SK-N-MC (cell line): ENCODE measurements at regions not wholly inside any gene's neighbourhood (a gene's known extent, or its start where the extent isn't known, plus 50 kb on each side); places are given as distances from the start of the nearest gene placed in this dataset.

Experiments used
- DNase-seq: peaks from one replicate; pipeline ENCODE4 v3.0.0-alpha.2; 2011; ENCODE audit warnings: low read depth, low spot score
- H3K27ac ChIP-seq: fragments of 200-600 bp; sonication (generic); 2 replicates; pipeline ENCODE4 v1.5.1; 2016; ENCODE audit warnings: mixed run types
- H3K36me3 ChIP-seq: fragments of 200-600 bp; sonication (generic); 2 replicates; pipeline ENCODE4 v1.6.1; 2017; ENCODE audit warnings: antibody characterized with exemption, low read length, mixed read lengths; ENCODE audit not compliant: insufficient read depth
- H3K4me3 ChIP-seq: fragments of 200-600 bp; sonication (generic); 2 replicates; pipeline ENCODE4 v1.5.1; 2016
- H3K9ac ChIP-seq: fragments of 200-600 bp; sonication (generic); 2 replicates; pipeline ENCODE4 v1.8.0; 2017; ENCODE audit warnings: mixed run types, mixed read lengths; ENCODE audit not compliant: insufficient read length
- H3K9me3 ChIP-seq: fragments of 200-600 bp; sonication (generic); 2 replicates; pipeline ENCODE4 v1.6.1; 2017; ENCODE audit warnings: low read depth, mild to moderate bottlenecking, antibody characterized with exemption, low read length, moderate library complexity, mixed read lengths
- EZH2 ChIP-seq: fragments of 200-600 bp; sonication (generic); IDR thresholded peaks from one replicate; pipeline ENCODE4 v1.6.1; 2017; ENCODE audit warnings: antibody characterized with exemption
- FOXP2 ChIP-seq: optimal IDR thresholded peaks from 2 replicates; pipeline ENCODE3; 2011; ENCODE audit warnings: mild to moderate bottlenecking, moderate library complexity; ENCODE audit not compliant: insufficient read depth; ENCODE audit errors: extremely low read length, control extremely low read depth
- POLR2AphosphoS5 ChIP-seq: IDR thresholded peaks from 2 replicates; pipeline ENCODE4 v1.6.1; 2012; ENCODE audit warnings: mild to moderate bottlenecking, low read depth, low read length, borderline replicate concordance

- no peak for DNase-seq
- TF ChIP-seq POLR2AphosphoS5, result no peak
- no peak for TF ChIP-seq FOXP2
- no peak for TF ChIP-seq EZH2
- no peak overlapping the region for H3K4me3 ChIP-seq
- H3K36me3 ChIP-seq, result no peaks in the 10 kb centered on the region
- H3K9ac ChIP-seq, result no peak overlapping the region
- no peak overlapping the region for H3K27ac ChIP-seq
- no peaks in the 10 kb centered on the region for H3K9me3 ChIP-seq
These were observed 173.0 kb downstream of the KIF26A start for GRCh38 chr14:104311358-104311757.

GRCh38 chr14:104313674-104314073, 175.3 kb downstream of the KIF26A start:
- Histone ChIP-seq H3K9ac (no peak overlapping the region), H3K9me3 (no peaks in the 10 kb centered on the region), H3K27ac (no peak overlapping the region), H3K4me3 (no peak overlapping the region), H3K36me3 (no peaks in the 10 kb centered on the region)
- TF ChIP-seq POLR2AphosphoS5 (no peak), EZH2 (no peak), FOXP2 (no peak)
- DNase-seq, result no peak

- H3K9ac ChIP-seq, result no peak overlapping the region
- H3K36me3 ChIP-seq, result no peaks in the 10 kb centered on the region
- DNase-seq, result no peak
- H3K27ac ChIP-seq, result no peak overlapping the region
- TF ChIP-seq FOXP2 (no peak), POLR2AphosphoS5 (no peak), EZH2 (no peak)
- no peak overlapping the region for H3K4me3 ChIP-seq
- no peaks in the 10 kb centered on the region for H3K9me3 ChIP-seq
These were observed 176.0 kb downstream of the KIF26A start for GRCh38 chr14:104314251-104314941.

GRCh38 chr14:104315169-104315568, 176.8 kb downstream of the KIF26A start:
- no peak for TF ChIP-seq FOXP2
- TF ChIP-seq EZH2, result no peak
- TF ChIP-seq POLR2AphosphoS5, result no peak
- no peak for DNase-seq
- Histone ChIP-seq H3K9me3 (no peaks in the 10 kb centered on the region), H3K27ac (no peak overlapping the region), H3K36me3 (no peaks in the 10 kb centered on the region), H3K9ac (no peak overlapping the region), H3K4me3 (no peak overlapping the region)

- no peak overlapping the region for H3K4me3 ChIP-seq
- no peak overlapping the region for H3K9ac ChIP-seq
- H3K9me3 ChIP-seq, result no peaks in the 10 kb centered on the region
- no peak for DNase-seq
- H3K27ac ChIP-seq, result no peak overlapping the region
- no peak for TF ChIP-seq EZH2
- TF ChIP-seq FOXP2, result no peak
- no peak for TF ChIP-seq POLR2AphosphoS5
- H3K36me3 ChIP-seq, result no peaks in the 10 kb centered on the region
These were observed 177.2 kb downstream of the KIF26A start for GRCh38 chr14:104315625-104316024.

GRCh38 chr14:104316121-104316722, 177.8 kb downstream of the KIF26A start:
- TF ChIP-seq POLR2AphosphoS5 (no peak), EZH2 (no peak), FOXP2 (no peak)
- no peak overlapping the region for H3K4me3 ChIP-seq

GRCh38 chr14:104316723-104317491, 178.5 kb downstream of the KIF26A start:
- Histone ChIP-seq H3K36me3 (no peaks in the 10 kb centered on the region), H3K4me3 (no peak overlapping the region), H3K9me3 (no peaks in the 10 kb centered on the region), H3K9ac (no peak overlapping the region), H3K27ac (no peak overlapping the region)
- no peak for DNase-seq
- TF ChIP-seq EZH2 (no peak), FOXP2 (no peak), POLR2AphosphoS5 (no peak)

More at GRCh38 chr14:104316121-104316722, 177.8 kb downstream of the KIF26A start:
- Histone ChIP-seq H3K36me3 (no peaks in the 10 kb centered on the region), H3K9me3 (no peaks in the 10 kb centered on the region), H3K9ac (no peak overlapping the region), H3K27ac (no peak overlapping the region)
- no peak for DNase-seq

- DNase-seq, result no peak
- no peaks in the 10 kb centered on the region for H3K9me3 ChIP-seq
- no peak overlapping the region for H3K27ac ChIP-seq
- TF ChIP-seq EZH2 (no peak), FOXP2 (no peak), POLR2AphosphoS5 (no peak)
- no peak overlapping the region for H3K4me3 ChIP-seq
- no peaks in the 10 kb centered on the region for H3K36me3 ChIP-seq
- H3K9ac ChIP-seq, result no peak overlapping the region
These were observed 179.1 kb downstream of the KIF26A start for GRCh38 chr14:104317492-104317805.
